Right lobe of liver (tissue), 6 donors: ENCODE measurements at regions not wholly inside any gene's neighbourhood (a gene's known extent, or its start where the extent isn't known, plus 50 kb on each side); places are given as distances from the start of the nearest gene placed in this dataset.

Experiments
- ATAC-seq, 4 donors: fragments of 200-7000 bp; cut with Tn5 transposase; one replicate each; pipeline ENCODE4 v1.9.1; 2020; ENCODE audit warnings: mild to moderate bottlenecking in 4 of 4, moderate library complexity in 4 of 4
- DNase-seq, 3 donors: peaks; one replicate each; pipeline ENCODE4 v3.0.0-alpha.2; 2020
- H3K27ac ChIP-seq, 3 donors: fragments of 200-600 bp; one replicate each; pipeline ENCODE4 v1.8.0; 2022
- H3K27me3 ChIP-seq, 2 donors: fragments of 200-600 bp; one replicate each; pipeline ENCODE4 v1.8.0; 2022
- H3K36me3 ChIP-seq, 4 donors: fragments of 200-600 bp; sonication (generic) in 1 of 4; one replicate each; pipeline versions ENCODE4 v1.5.1 to v1.8.0; 2017 to 2022; ENCODE audit warnings: control low read depth in 1 of 4
- H3K4me1 ChIP-seq, 4 donors: fragments of 200-600 bp; sonication (generic) in 1 of 4; one replicate each; pipeline versions ENCODE4 v1.5.1 to v1.8.0; 2017 to 2022; ENCODE audit warnings: control low read depth in 1 of 4
- H3K4me3 ChIP-seq, 3 donors: fragments of 200-600 bp; one replicate each; pipeline ENCODE4 v1.8.0; 2022
- H3K9me3 ChIP-seq, 4 donors: fragments of 200-600 bp; sonication (generic) in 1 of 4; one replicate each; pipeline versions ENCODE4 v1.5.1 to v1.8.0; 2017 to 2022; ENCODE audit warnings: control low read depth in 1 of 4
- CTCF ChIP-seq, 4 donors: fragments of 200-600 bp in 3 of 4; fragments of 450-650 bp in 1 of 4; IDR thresholded peaks; one replicate each; pipeline versions ENCODE4 v1.5.1 to v1.8.0; 2016 to 2022; ENCODE audit warnings: antibody characterized with exemption in 4 of 4, mild to moderate bottlenecking in 2 of 4
- POLR2A ChIP-seq: fragments of 450-650 bp; IDR thresholded peaks from one replicate; pipeline ENCODE4 v1.6.1; 2017; ENCODE audit warnings: antibody characterized with exemption, mild to moderate bottlenecking
- WGBS: methylation state at CpG from one replicate; pipeline ENCODE4 v1.1.6; 2018; ENCODE audit warnings: low coverage, low lambda C conversion rate; ENCODE audit not compliant: insufficient coverage; ENCODE audit errors: missing lambda C conversion rate; 5-methylcytosine and 5-hydroxymethylcytosine counted together
- intact Hi-C, 2 donors: fragments of 100-400 bp; cut with DNase I; formaldehyde crosslinking; loops; one replicate each; pipeline versions ENCODE4 v1.11.2 to v1.14.1; 2022
- donor health status: DM: no; HTN: yes; CAD: no.
- donor health status: DM: no; HTN: no; CAD: no.
- donor health status: DM: no; HTN: no; CAD: no.
- donor health status: DM: no; HTN: yes; CAD: no.
- donor health status: DM: no; HTN: yes; CAD: no.

GRCh38 chr9:87089929-87090328 is 142.6 kb upstream of the GAS1 start:
- intact Hi-C loops: no loop called here
- no peaks in the 10 kb centered on the region for H3K9me3 ChIP-seq
- ATAC-seq (no peak), DNase-seq (no peak)
- no peaks in the 10 kb centered on the region for H3K36me3 ChIP-seq
- no peak overlapping the region for H3K4me3 ChIP-seq
- TF ChIP-seq CTCF (IDR thresholded peaks at IDR 0.05): no peak
- no peak for TF ChIP-seq POLR2A
- no peaks in the 10 kb centered on the region for H3K4me1 ChIP-seq
- no peak overlapping the region for H3K27ac ChIP-seq
- no peaks in the 10 kb centered on the region for H3K27me3 ChIP-seq

GRCh38 chr9:87093777-87094176 is 146.5 kb upstream of the GAS1 start:
- no peaks in the 10 kb centered on the region for H3K9me3 ChIP-seq
- WGBS: 78% methylated on average over 3 of the region's 3 CpGs
- TF ChIP-seq POLR2A (no peak), CTCF (IDR thresholded peaks at IDR 0.05) (no peak)
- no peaks in the 10 kb centered on the region for H3K27me3 ChIP-seq
- DNase-seq: no peak
- intact Hi-C loops: no loop called here
- no peak overlapping the region for H3K27ac ChIP-seq
- no peaks in the 10 kb centered on the region for H3K4me1 ChIP-seq
- H3K36me3 ChIP-seq: no peaks in the 10 kb centered on the region
- ATAC-seq: no peak
- no peak overlapping the region for H3K4me3 ChIP-seq

- Histone ChIP-seq H3K4me3 (no peak overlapping the region), H3K36me3 (no peaks in the 10 kb centered on the region), H3K4me1 (no peaks in the 10 kb centered on the region), H3K27ac (no peak overlapping the region), H3K9me3 (no peaks in the 10 kb centered on the region), H3K27me3 (no peaks in the 10 kb centered on the region)
- 74% methylated on average over 5 of the region's 5 CpGs for WGBS
- intact Hi-C loops: no loop called here
- DNase-seq (no peak), ATAC-seq (no peak)
- no peak for TF ChIP-seq POLR2A
- TF ChIP-seq CTCF (IDR thresholded peaks at IDR 0.05): no peak
These were observed 148.6 kb upstream of the GAS1 start for GRCh38 chr9:87095951-87096350.

DNA sequence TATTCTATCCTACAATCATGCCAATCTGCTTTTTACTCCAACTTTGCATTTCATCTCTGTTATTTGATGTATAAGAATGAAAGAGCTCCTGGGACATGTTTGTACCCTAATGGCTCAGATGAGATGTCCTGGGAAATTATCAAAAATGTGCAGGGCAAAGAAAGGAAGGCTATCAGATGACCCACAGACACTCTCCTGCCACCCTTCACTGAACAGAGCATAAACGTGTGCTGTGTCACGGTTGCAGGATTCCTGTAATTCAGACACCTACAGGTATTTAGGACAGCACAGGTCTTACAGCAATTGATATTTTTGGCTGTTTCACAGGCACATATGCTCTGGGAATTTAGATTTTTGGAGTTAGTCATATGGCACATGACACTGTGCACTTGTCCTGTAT is 149.2 kb upstream of the GAS1 start:
- no peak for TF ChIP-seq POLR2A
- TF ChIP-seq CTCF (IDR thresholded peaks at IDR 0.05): no peak
- 66% methylated on average over 2 of the region's 2 CpGs for WGBS
- Histone ChIP-seq H3K27ac (no peak overlapping the region), H3K4me3 (no peak overlapping the region), H3K27me3 (no peaks in the 10 kb centered on the region), H3K36me3 (no peaks in the 10 kb centered on the region), H3K9me3 (no peaks in the 10 kb centered on the region), H3K4me1 (no peaks in the 10 kb centered on the region)
- ATAC-seq: no peak
- intact Hi-C loops: no loop called here
- DNase-seq: no peak

DNA sequence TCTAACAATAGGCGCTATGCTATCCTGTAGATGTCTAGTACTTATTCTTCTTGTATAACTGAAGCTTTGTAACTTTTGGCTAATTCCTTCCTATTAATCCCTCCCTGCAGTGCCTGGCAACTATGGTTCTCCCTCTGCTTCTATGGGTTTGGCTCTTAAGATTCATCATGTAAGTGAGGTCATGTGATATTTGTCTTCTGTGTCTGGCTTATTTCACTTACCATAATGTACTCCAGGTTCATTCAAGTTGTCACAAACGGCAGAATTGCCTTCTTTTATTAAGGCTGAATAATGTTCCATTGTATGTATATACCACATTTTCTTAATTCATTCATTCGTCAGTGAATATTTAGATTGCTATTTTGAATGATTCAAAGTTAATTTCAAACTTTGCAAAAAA is 149.9 kb upstream of the GAS1 start:
- Histone ChIP-seq H3K36me3 (no peaks in the 10 kb centered on the region), H3K9me3 (no peaks in the 10 kb centered on the region), H3K27ac (no peak overlapping the region), H3K4me1 (no peaks in the 10 kb centered on the region), H3K27me3 (no peaks in the 10 kb centered on the region), H3K4me3 (no peak overlapping the region)
- no peak for ATAC-seq
- WGBS: 59% methylated on average over 3 of the region's 3 CpGs
- TF ChIP-seq CTCF (IDR thresholded peaks at IDR 0.05): no peak
- no peak for TF ChIP-seq POLR2A
- intact Hi-C loops: no loop called here
- DNase-seq: no peak
